RKO (cell line): ENCODE measurements at regions not wholly inside any gene's neighbourhood (a gene's known extent, or its start where the extent isn't known, plus 50 kb on each side); places are given as distances from the start of the nearest gene placed in this dataset.
"Not testable (repeated sequence)": the region's sequence is repeated elsewhere in the genome, so short reads cannot be mapped to it uniquely, and the experiment has no call there.

ENCODE experiments used
- DNase-seq: peaks from one replicate; pipeline ENCODE4 v3.0.0-alpha.2; 2016; ENCODE audit warnings: low spot score

- DNase-seq = no peak
Observed at GRCh38 chr11:23257088-23257487, 396.8 kb upstream of the CCDC179 start.

- no peak for DNase-seq
Observed at GRCh38 chr11:23257556-23257955, 397.3 kb upstream of the CCDC179 start.

GRCh38 chr11:23263466-23263865 is 403.2 kb upstream of the CCDC179 start:
- DNase-seq = no peak

- no peak for DNase-seq
Observed at GRCh38 chr11:23272095-23272494, 411.8 kb upstream of the CCDC179 start.

GRCh38 chr11:23278121-23278520 is 417.8 kb upstream of the CCDC179 start:
- DNase-seq = peak; percentile 14

- no peak for DNase-seq
Observed at GRCh38 chr11:23280088-23280487, 419.8 kb upstream of the CCDC179 start.

GRCh38 chr11:23283666-23284065 is 423.4 kb upstream of the CCDC179 start:
- DNase-seq = no peak

GRCh38 chr11:23284631-23285030 is 424.4 kb upstream of the CCDC179 start:
- no peak for DNase-seq

GRCh38 chr11:23288003-23288783 is 427.9 kb upstream of the CCDC179 start:
- DNase-seq = no peak

GRCh38 chr11:23295241-23295640 is 435.0 kb upstream of the CCDC179 start:
- DNase-seq = no peak

GRCh38 chr11:23308041-23308440 is 447.8 kb upstream of the CCDC179 start:
- DNase-seq = no peak

GRCh38 chr11:23310276-23310675 is 450.0 kb upstream of the CCDC179 start:
- DNase-seq = no peak

- no peak for DNase-seq
Observed at GRCh38 chr11:23311986-23312940, 452.0 kb upstream of the CCDC179 start.

- DNase-seq = no peak
Observed at GRCh38 chr11:23313001-23313400, 452.7 kb upstream of the CCDC179 start.

- no peak for DNase-seq
Observed at GRCh38 chr11:23314162-23314561, 453.9 kb upstream of the CCDC179 start.

- DNase-seq = no peak
Observed at GRCh38 chr11:23315286-23315685, 455.0 kb upstream of the CCDC179 start.

- no peak for DNase-seq
Observed at GRCh38 chr11:23317816-23318215, 457.5 kb upstream of the CCDC179 start.

GRCh38 chr11:23318670-23319069 is 458.4 kb upstream of the CCDC179 start:
- no peak for DNase-seq

- DNase-seq = no peak
Observed at GRCh38 chr11:23320131-23320530, 459.9 kb upstream of the CCDC179 start.

GRCh38 chr11:23335586-23335985 is 475.3 kb upstream of the CCDC179 start:
- DNase-seq = not testable (repeated sequence)

- no peak for DNase-seq
Observed at GRCh38 chr11:23336961-23337360, 476.7 kb upstream of the CCDC179 start.

- no peak for DNase-seq
Observed at GRCh38 chr11:23353611-23354010, 493.3 kb upstream of the CCDC179 start.

GRCh38 chr11:23359297-23359696 is 499.0 kb upstream of the CCDC179 start:
- DNase-seq = peak; percentile 67
